Mesenchymal stem cell (in vitro differentiated cells and primary cell): ENCODE measurements at regions not wholly inside any gene's neighbourhood (a gene's known extent, or its start where the extent isn't known, plus 50 kb on each side); places are given as distances from the start of the nearest gene placed in this dataset.

ENCODE experiments used
- DNase-seq: peaks from one replicate; pipeline ENCODE4 v3.0.0-alpha.2; 2013
- H2AFZ ChIP-seq: one replicate; pipeline ENCODE4 v1.6.1; 2013; ENCODE audit warnings: low read depth, mild to moderate bottlenecking, control low read depth, inconsistent platforms, low read length, moderate library complexity
- H2AK5ac ChIP-seq: 2 replicates; pipeline ENCODE4 v1.6.1; 2013; ENCODE audit warnings: low read length, moderate library complexity, mild to moderate bottlenecking, inconsistent platforms; ENCODE audit not compliant: severe bottlenecking
- H2BK120ac ChIP-seq: one replicate; pipeline ENCODE4 v1.6.1; 2013; ENCODE audit warnings: low read depth, mild to moderate bottlenecking, inconsistent platforms, low read length, moderate library complexity
- H2BK12ac ChIP-seq, 2 experiments: one replicate each; pipeline ENCODE4 v1.6.1; 2013; ENCODE audit warnings: inconsistent platforms in 2 of 2, low read length in 2 of 2, mild to moderate bottlenecking in 2 of 2, moderate library complexity in 2 of 2, control low read depth in 1 of 2
- H2BK15ac ChIP-seq: one replicate; pipeline ENCODE4 v1.6.1; 2013; ENCODE audit warnings: mild to moderate bottlenecking, low read depth, inconsistent platforms; ENCODE audit not compliant: poor library complexity, severe bottlenecking
- H2BK5ac ChIP-seq: 2 replicates; pipeline ENCODE4 v1.6.1; 2013; ENCODE audit warnings: low read depth, mild to moderate bottlenecking, low read length, control low read depth, inconsistent platforms; ENCODE audit not compliant: poor library complexity, severe bottlenecking
- H3K14ac ChIP-seq, 2 experiments: one replicate each; pipeline ENCODE4 v1.6.1; 2013; ENCODE audit warnings: inconsistent platforms in 2 of 2, low read length in 2 of 2, control low read depth in 1 of 2, mild to moderate bottlenecking in 1 of 2, moderate library complexity in 1 of 2
- H3K18ac ChIP-seq, 2 experiments: one replicate each; pipeline ENCODE4 v1.6.1; 2013; ENCODE audit warnings: inconsistent platforms in 2 of 2, low read length in 2 of 2, control low read depth in 1 of 2, low read depth in 1 of 2, mild to moderate bottlenecking in 1 of 2
- H3K23ac ChIP-seq, 2 experiments: one replicate each; pipeline ENCODE4 v1.6.1; 2013; ENCODE audit warnings: inconsistent platforms in 2 of 2, low read length in 2 of 2, mild to moderate bottlenecking in 2 of 2, moderate library complexity in 2 of 2, control low read depth in 1 of 2
- H3K27ac ChIP-seq: 2 replicates; pipeline ENCODE4 v1.5.1; 2013; ENCODE audit warnings: mild to moderate bottlenecking, moderate library complexity, low read length, control low read depth, inconsistent platforms; ENCODE audit not compliant: poor library complexity, severe bottlenecking
- H3K27me3 ChIP-seq, 2 experiments: 2 replicates each; pipeline versions ENCODE4 v1.6.1 to v1.7.0; 2013; ENCODE audit warnings: low read length in 2 of 2, mild to moderate bottlenecking in 2 of 2, moderate library complexity in 2 of 2, control low read depth in 1 of 2, inconsistent platforms in 1 of 2; ENCODE audit not compliant: control insufficient read depth in 1 of 2, insufficient read depth in 1 of 2
- H3K36me3 ChIP-seq, 2 experiments: 2 replicates each; pipeline versions ENCODE4 v1.6.1 to v1.7.0; 2013; ENCODE audit warnings: low read length in 2 of 2, control low read depth in 1 of 2, inconsistent platforms in 1 of 2, low read depth in 1 of 2, mild to moderate bottlenecking in 1 of 2; ENCODE audit not compliant: insufficient read depth in 2 of 2, control insufficient read depth in 1 of 2
- H3K4ac ChIP-seq, 2 experiments: one replicate each; pipeline ENCODE4 v1.6.1; 2013; ENCODE audit warnings: inconsistent platforms in 2 of 2, low read length in 2 of 2, mild to moderate bottlenecking in 2 of 2, moderate library complexity in 2 of 2, control low read depth in 1 of 2, low read depth in 1 of 2
- H3K4me1 ChIP-seq: 2 replicates; pipeline ENCODE4 v1.6.1; 2013; ENCODE audit warnings: low read depth, low read length, control low read depth; ENCODE audit not compliant: control insufficient read depth, insufficient read depth
- H3K4me2 ChIP-seq: 2 replicates; pipeline ENCODE4 v1.6.1; 2013; ENCODE audit warnings: low read length, mild to moderate bottlenecking, inconsistent platforms; ENCODE audit not compliant: poor library complexity, severe bottlenecking
- H3K4me3 ChIP-seq, 2 experiments: 2 replicates each; pipeline versions ENCODE4 v1.5.1 to v1.7.0; 2013; ENCODE audit warnings: low read length in 2 of 2, mild to moderate bottlenecking in 2 of 2, control low read depth in 1 of 2, low read depth in 1 of 2; ENCODE audit not compliant: insufficient read depth in 1 of 2
- H3K79me1 ChIP-seq: replicated peaks from 2 replicates; pipeline ENCODE4 v1.6.1; 2013; ENCODE audit warnings: mild to moderate bottlenecking, control low read depth, low read length, inconsistent platforms; ENCODE audit not compliant: poor library complexity, severe bottlenecking
- H3K9ac ChIP-seq: 2 replicates; pipeline ENCODE4 v1.7.0; 2013; ENCODE audit warnings: mild to moderate bottlenecking, low read length, moderate library complexity
- H3K9me3 ChIP-seq: 2 replicates; pipeline ENCODE4 v1.7.0; 2013; ENCODE audit warnings: mild to moderate bottlenecking, low read length; ENCODE audit not compliant: control insufficient read depth
- H4K8ac ChIP-seq: one replicate; pipeline ENCODE4 v1.6.1; 2013; ENCODE audit warnings: inconsistent platforms, mild to moderate bottlenecking, low read length, moderate library complexity
- H4K91ac ChIP-seq: one replicate; pipeline ENCODE4 v1.6.1; 2013; ENCODE audit warnings: mild to moderate bottlenecking, low read length, inconsistent platforms
- WGBS: methylation state at CpG from one replicate; pipeline ENCODE4 v1.1.7; 2013; ENCODE audit warnings: mixed read lengths; 5-methylcytosine and 5-hydroxymethylcytosine counted together

DNA sequence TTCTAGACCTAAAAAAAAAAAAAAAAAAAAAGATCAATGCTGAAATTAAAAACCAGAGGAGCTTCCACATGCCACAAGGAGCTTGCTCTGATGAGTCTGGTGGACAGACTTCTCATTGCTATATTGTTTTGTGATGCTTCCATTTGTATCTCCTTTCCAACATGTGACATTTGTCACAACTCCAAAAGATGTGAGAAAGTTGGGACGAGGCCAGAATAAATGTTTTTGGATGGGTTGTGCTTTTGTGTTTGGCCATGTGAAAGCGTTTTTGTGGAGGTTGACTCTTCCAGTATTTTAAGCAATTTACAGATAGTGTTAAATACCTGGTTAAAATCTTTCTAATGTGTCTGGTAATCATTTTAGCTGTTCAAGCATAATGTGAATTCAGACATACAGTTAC is 280.1 kb downstream of the SKAP2 start:
- H3K4me3 ChIP-seq = no peak overlapping the region
- DNase-seq = no peak
- H4K91ac ChIP-seq = no peak overlapping the region
- peaks cover 61% of the 10 kb centered on the region in 2 experiments for H3K27me3 ChIP-seq
- no peak overlapping the region for H3K23ac ChIP-seq
- no peak overlapping the region for H2AFZ ChIP-seq
- no peak overlapping the region for H2BK120ac ChIP-seq
- H3K9me3 ChIP-seq = no peaks in the 10 kb centered on the region
- no peak overlapping the region for H2AK5ac ChIP-seq
- no peak overlapping the region for H3K4ac ChIP-seq
- no peak overlapping the region for H2BK12ac ChIP-seq
- H3K4me1 ChIP-seq = no peaks in the 10 kb centered on the region
- no peak overlapping the region for H4K8ac ChIP-seq
- H2BK15ac ChIP-seq = no peak overlapping the region
- H3K36me3 ChIP-seq = no peaks in the 10 kb centered on the region
- H3K4me2 ChIP-seq = no peak overlapping the region
- H3K9ac ChIP-seq = no peak overlapping the region
- no CpG with 5 or more reads among the region's 2 CpGs for WGBS
- no peak overlapping the region for H2BK5ac ChIP-seq
- no peak overlapping the region for H3K14ac ChIP-seq
- no peaks in the 10 kb centered on the region for H3K79me1 ChIP-seq
- no peak overlapping the region for H3K27ac ChIP-seq
- no peak overlapping the region for H3K18ac ChIP-seq

DNA sequence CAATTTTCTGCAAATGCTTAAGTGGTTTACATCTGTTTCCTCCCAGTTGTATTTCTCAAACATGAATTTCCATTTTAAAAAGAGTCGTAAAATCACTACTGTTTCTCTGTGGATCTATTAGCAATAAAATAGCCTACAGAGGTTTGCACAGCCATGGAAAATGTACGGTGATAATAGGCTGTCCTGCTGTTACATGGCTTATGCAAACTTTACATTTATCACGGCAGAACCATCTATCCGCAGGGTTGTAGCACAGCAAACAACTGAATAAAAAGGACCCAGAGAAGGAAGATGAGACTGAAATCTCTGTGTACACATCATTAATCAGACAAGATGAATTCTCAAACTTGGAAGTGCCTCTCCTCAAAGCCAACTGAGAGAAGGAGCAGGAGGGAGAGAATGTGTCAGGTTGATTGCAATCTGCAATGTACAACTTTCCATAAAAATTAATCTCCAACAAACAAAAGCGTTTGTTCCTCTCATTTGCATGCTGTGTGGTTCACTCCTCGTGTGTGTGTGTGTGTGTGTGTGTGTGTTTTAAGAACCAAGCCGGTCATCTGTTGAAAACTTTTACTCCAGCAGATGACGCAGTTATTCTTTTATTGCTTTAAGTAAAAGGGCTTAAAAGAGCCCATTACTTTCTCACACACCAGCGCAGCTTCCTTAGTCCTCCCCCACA is 279.3 kb downstream of the SKAP2 start:
- Histone ChIP-seq H2AK5ac (no peak overlapping the region), H3K18ac (no peak overlapping the region), H3K4me1 (no peaks in the 10 kb centered on the region), H2BK120ac (no peak overlapping the region), H3K4me3 (no peak overlapping the region), H3K9me3 (no peaks in the 10 kb centered on the region), H4K8ac (no peak overlapping the region), H3K27me3 (peaks cover 59 to 65% of the 10 kb centered on the region in 2 experiments), H3K4ac (no peak overlapping the region), H3K36me3 (no peaks in the 10 kb centered on the region), H2BK5ac (no peak overlapping the region), H2AFZ (no peak overlapping the region), H4K91ac (no peak overlapping the region), H3K79me1 (no peaks in the 10 kb centered on the region), H3K27ac (no peak overlapping the region), H3K14ac (no peak overlapping the region), H3K23ac (no peak overlapping the region), H2BK15ac (no peak overlapping the region), H3K9ac (no peak overlapping the region), H3K4me2 (no peak overlapping the region), H2BK12ac (no peak overlapping the region)
- WGBS = 74% methylated on average over 3 of the region's 9 CpGs
- DNase-seq = no peak

DNA sequence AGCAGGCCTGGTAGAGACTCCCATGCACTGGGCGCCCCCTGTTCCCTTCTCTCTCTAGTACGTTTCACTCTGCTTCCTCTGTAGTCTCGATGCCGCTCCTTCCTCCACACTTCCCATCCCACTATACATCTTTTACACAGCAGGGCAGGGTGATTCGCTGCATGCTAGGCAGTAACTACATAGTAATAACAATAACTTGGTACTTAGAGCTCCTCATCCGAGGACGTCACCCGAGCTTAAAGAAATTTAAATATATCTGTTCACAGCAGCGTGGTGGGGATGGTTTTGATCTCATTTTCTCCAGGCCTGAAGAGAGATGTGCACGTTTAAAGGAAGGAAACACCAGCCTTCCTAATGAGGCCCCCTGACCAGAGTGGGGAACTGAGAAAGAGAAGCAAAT is 276.9 kb downstream of the SKAP2 start:
- H3K27ac ChIP-seq = no peak overlapping the region

DNA sequence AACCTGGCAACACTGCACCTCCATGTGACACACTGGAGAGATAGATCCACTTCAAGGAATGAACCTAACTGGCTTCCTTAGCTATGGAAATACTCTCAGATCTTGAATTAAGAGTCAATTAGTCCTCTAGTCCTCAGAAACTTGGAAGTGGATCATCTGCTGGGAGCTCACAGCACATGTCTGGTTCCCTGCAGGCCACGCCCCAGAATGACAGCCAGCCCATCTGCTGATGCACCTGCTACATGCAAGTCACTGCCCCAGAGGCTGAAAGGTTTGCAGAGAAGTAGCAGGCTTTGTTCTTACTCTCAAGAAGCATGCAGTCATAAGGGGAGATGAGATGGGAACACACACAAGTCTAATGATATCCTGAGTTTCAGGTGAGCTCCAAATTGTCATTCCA is 275.9 kb downstream of the SKAP2 start:
- H3K27ac ChIP-seq = no peak overlapping the region
- WGBS = 78% methylated on average over 1 of the region's 1 CpG
- no peak overlapping the region for H2BK120ac ChIP-seq
- no peak for DNase-seq
- no peak overlapping the region for H2BK12ac ChIP-seq
- H4K8ac ChIP-seq = no peak overlapping the region
- no peak overlapping the region for H3K23ac ChIP-seq
- no peak overlapping the region for H2AFZ ChIP-seq
- no peak overlapping the region for H3K14ac ChIP-seq
- no peak overlapping the region for H3K4me3 ChIP-seq
- no peaks in the 10 kb centered on the region for H3K36me3 ChIP-seq
- no peak overlapping the region for H2AK5ac ChIP-seq
- H3K79me1 ChIP-seq = no peaks in the 10 kb centered on the region
- peaks cover 68 to 70% of the 10 kb centered on the region in 2 experiments for H3K27me3 ChIP-seq
- no peak overlapping the region for H2BK5ac ChIP-seq
- no peak overlapping the region for H3K18ac ChIP-seq
- no peaks in the 10 kb centered on the region for H3K4me1 ChIP-seq
- H3K4ac ChIP-seq = no peak overlapping the region
- no peak overlapping the region for H3K9ac ChIP-seq
- H3K4me2 ChIP-seq = no peak overlapping the region
- no peak overlapping the region for H4K91ac ChIP-seq
- no peaks in the 10 kb centered on the region for H3K9me3 ChIP-seq
- no peak overlapping the region for H2BK15ac ChIP-seq

More for the DNA sequence above, 276.9 kb downstream of the SKAP2 start:
- H3K36me3 ChIP-seq = no peaks in the 10 kb centered on the region
- no peak overlapping the region for H3K4me2 ChIP-seq
- H4K91ac ChIP-seq = no peak overlapping the region
- H3K4ac ChIP-seq = no peak overlapping the region
- no peak overlapping the region for H3K4me3 ChIP-seq
- H2BK5ac ChIP-seq = no peak overlapping the region
- H3K4me1 ChIP-seq = no peaks in the 10 kb centered on the region
- no peak overlapping the region for H3K23ac ChIP-seq
- H3K79me1 ChIP-seq = no peaks in the 10 kb centered on the region
- H3K14ac ChIP-seq = no peak overlapping the region
- H3K9me3 ChIP-seq = no peaks in the 10 kb centered on the region
- no peak overlapping the region for H3K9ac ChIP-seq
- no peak overlapping the region for H2AFZ ChIP-seq
- no peak overlapping the region for H2BK12ac ChIP-seq
- H2BK15ac ChIP-seq = no peak overlapping the region
- no peak overlapping the region for H2BK120ac ChIP-seq
- WGBS = 85% methylated on average over 10 of the region's 10 CpGs
- no peak overlapping the region for H3K18ac ChIP-seq
- H2AK5ac ChIP-seq = no peak overlapping the region
- no peak overlapping the region for H4K8ac ChIP-seq
- DNase-seq = no peak
- H3K27me3 ChIP-seq = peaks cover 64 to 66% of the 10 kb centered on the region in 2 experiments
